HepG2 (cell line): ENCODE measurements at regions not wholly inside any gene's neighbourhood (a gene's known extent, or its start where the extent isn't known, plus 50 kb on each side); places are given as distances from the start of the nearest gene placed in this dataset.

ENCODE experiments used
- ATAC-seq: fragments of 200-7000 bp; cut with Tn5 transposase; 3 replicates; pipeline ENCODE4 v1.9.1; 2020; ENCODE audit warnings: mild to moderate bottlenecking, moderate library complexity
- BruUV-seq: library from RNA; stranded (reverse); fragments of 400-500 nt; replicated peaks from 2 replicates; lab custom pipeline; 2021; lab: Mats Ljungman, UMichigan
- CTCF ChIA-PET: fragments of 300-600 bp; formaldehyde crosslinking; extraction: SDS; loops from one replicate; lab custom pipeline; 2021; ENCODE audit warnings: low total read pairs, inconsistent platforms, low intra/inter-chr PET ratio; lab: Yijun Ruan, JAX
- POLR2A ChIA-PET: fragments of 350-600 bp; sonication (Branson Sonifier 250); formaldehyde crosslinking; loops from one replicate; lab custom pipeline; 2020; ENCODE audit warnings: antibody characterized with exemption, inconsistent platforms; lab: Yijun Ruan, JAX
- DNase-seq: peaks from one replicate; pipeline ENCODE4 v3.0.0-alpha.2; 2015; ENCODE audit warnings: low spot score
- FAIRE-seq: peaks from 3 replicates; lab custom pipeline; 2011; peaks lifted over from hg19 to GRCh38; lab: Jason Lieb, UNC
- H2AFZ ChIP-seq: one replicate; pipeline ENCODE4 v1.6.1; 2011; ENCODE audit warnings: low read length, inconsistent platforms
- H3K27ac ChIP-seq: fragments of 300-600 bp; 3 replicates; pipeline ENCODE4 v1.8.0; 2011; ENCODE audit warnings: mixed run types, mild to moderate bottlenecking, mixed read lengths, low read length, inconsistent platforms; ENCODE audit not compliant: insufficient read depth; ENCODE audit errors: extremely low read length
- H3K27me3 ChIP-seq, 2 experiments: fragments of 200-600 bp in 1 of 2; 2 replicates in 1 of 2; 3 replicates in 1 of 2; pipeline versions ENCODE4 v1.6.0 to v1.8.0; 2011; ENCODE audit warnings: low read length in 2 of 2, mild to moderate bottlenecking in 2 of 2, moderate library complexity in 2 of 2, inconsistent platforms in 1 of 2; ENCODE audit not compliant: insufficient read depth in 2 of 2, control insufficient read depth in 1 of 2
- H3K36me3 ChIP-seq, 2 experiments: fragments of 200-600 bp in 1 of 2; replicated peaks in 1 of 2; 2 replicates in 1 of 2; 3 replicates in 1 of 2; pipeline versions ENCODE4 v1.5.1 to v1.8.0; 2011; ENCODE audit warnings: low read length in 2 of 2, inconsistent platforms in 1 of 2; ENCODE audit not compliant: insufficient read depth in 2 of 2, control insufficient read depth in 1 of 2
- H3K4me1 ChIP-seq: 2 replicates; pipeline ENCODE4 v1.5.1; 2012; ENCODE audit warnings: low read length, inconsistent platforms; ENCODE audit not compliant: insufficient read depth
- H3K4me2 ChIP-seq: 2 replicates; pipeline ENCODE4 v1.6.0; 2011; ENCODE audit warnings: low read depth, low read length, inconsistent platforms
- H3K4me3 ChIP-seq, 3 experiments: fragments of 200-600 bp in 1 of 3; sonication (generic), shearing (Covaris generic) in 1 of 3; replicated peaks in 1 of 3; 2 replicates each; pipeline ENCODE4 v1.5.1; 2011 to 2016; ENCODE audit warnings: low read length in 3 of 3, inconsistent platforms in 2 of 3, low read depth in 2 of 3, mild to moderate bottlenecking in 2 of 3, control low read depth in 1 of 3, mixed read lengths in 1 of 3; ENCODE audit not compliant: insufficient read depth in 1 of 3
- H3K79me2 ChIP-seq: one replicate; pipeline ENCODE4 v1.6.1; 2011; ENCODE audit warnings: low read length, inconsistent platforms; ENCODE audit not compliant: insufficient read depth
- H3K9ac ChIP-seq: 2 replicates; pipeline ENCODE4 v1.6.0; 2011; ENCODE audit warnings: mild to moderate bottlenecking, low read depth, low read length, inconsistent platforms; ENCODE audit not compliant: insufficient read depth
- H3K9me3 ChIP-seq: 2 replicates; pipeline ENCODE4 v1.5.1; 2012; ENCODE audit warnings: mild to moderate bottlenecking, low read length
- H4K20me1 ChIP-seq: 2 replicates; pipeline ENCODE4 v1.6.0; 2011; ENCODE audit warnings: inconsistent platforms, mild to moderate bottlenecking, low read length, moderate library complexity; ENCODE audit not compliant: insufficient read depth
- ATAD3A ChIP-seq: sonication (generic); formaldehyde crosslinking; IDR thresholded peaks from 2 replicates; pipeline ENCODE4 v1.4.0; 2020; ENCODE audit warnings: missing genetic modification reagents
- MAZ ChIP-seq, 2 experiments: sonication (generic) in 1 of 2; formaldehyde crosslinking in 1 of 2; IDR thresholded peaks; 2 replicates each; pipeline versions ENCODE4 v1.5.0 to v1.6.1; 2012 to 2020; ENCODE audit warnings: low read depth in 2 of 2, mild to moderate bottlenecking in 2 of 2, borderline replicate concordance in 1 of 2, improper control_type of control experiment in 1 of 2, low read length in 1 of 2, missing genetic modification reagents in 1 of 2, moderate library complexity in 1 of 2
- MIXL1 ChIP-seq: IDR thresholded peaks from 2 replicates; pipeline ENCODE4 v1.6.1; 2016
- PCBP1 ChIP-seq: fragments of 200-400 bp; formaldehyde crosslinking; IDR thresholded peaks from 2 replicates; pipeline ENCODE4 v1.6.1; 2017; ENCODE audit warnings: mild to moderate bottlenecking, low read depth, low read length, borderline replicate concordance
- PCBP2 ChIP-seq: fragments of 200-400 bp; formaldehyde crosslinking; optimal IDR thresholded peaks from 2 replicates; pipeline ENCODE3; 2018; ENCODE audit warnings: low read length, low read depth; ENCODE audit not compliant: poor library complexity, severe bottlenecking
- WGBS: methylation state at CpG from one replicate; pipeline ENCODE4 v1.1.6; 2017; ENCODE audit warnings: low lambda C conversion rate; 5-methylcytosine and 5-hydroxymethylcytosine counted together
- in situ Hi-C: cut with HindIII; loops from 2 replicates; pipeline ENCODE4 v1.10.0; 2017; ENCODE audit warnings: low pct_unique_long_range_greater_than_20kb; ENCODE audit not compliant: extremely low pct_ligation_motif_present
- intact Hi-C: fragments of 100-400 bp; cut with micrococcal nuclease; formaldehyde crosslinking; loops from one replicate; pipeline ENCODE4 v1.10.0; 2022; ENCODE audit not compliant: unreplicated experiment
- TF ChIP-seq, protein P1 (sequence below): IDR thresholded peaks from 2 replicates; pipeline ENCODE4 v1.6.1; 2016; ENCODE audit warnings: low read depth, missing genetic modification reagents, missing compliant biosample characterization
- TF ChIP-seq, protein P2 (sequence below): IDR thresholded peaks from 2 replicates; pipeline ENCODE4 v1.6.1; 2012; ENCODE audit warnings: inconsistent platforms

DNA sequence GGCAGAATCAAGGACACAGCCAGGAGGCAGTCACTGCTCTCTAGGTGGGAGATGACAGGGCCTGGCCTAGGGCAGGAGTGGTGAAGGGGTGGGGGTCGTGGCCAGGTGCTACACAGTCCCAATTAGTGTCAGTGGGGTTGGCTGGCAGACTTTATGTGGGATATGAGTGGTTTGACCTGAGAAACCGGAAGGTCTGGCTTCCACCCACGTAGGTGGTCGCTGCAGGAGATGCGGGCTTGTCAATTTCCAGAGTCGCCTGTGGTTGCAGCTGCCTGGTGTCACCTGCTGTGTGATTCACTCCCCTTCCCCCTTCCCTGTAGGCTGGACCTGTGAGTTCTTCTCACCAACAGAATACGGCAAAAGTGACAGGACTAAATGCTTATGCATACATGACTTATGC is 124.3 kb downstream of the KLF6 start:
- no peak for TF ChIP-seq MAZ (IDR thresholded peaks at IDR 0.05; ENCODE audit: borderline replicate concordance, low read depth, low read length)
- no peak for TF ChIP-seq MAZ (CRISPR knock-in tag; IDR thresholded peaks at IDR 0.05; ENCODE audit: low read depth)
- 70% methylated on average over 6 of the region's 7 CpGs for WGBS
- Histone ChIP-seq H3K36me3 (no peaks in the 10 kb centered on the region), H3K4me3 (no peak overlapping the region), H3K79me2 (no peaks in the 10 kb centered on the region), H2AFZ (no peak overlapping the region), H4K20me1 (no peaks in the 10 kb centered on the region), H3K4me2 (no peak overlapping the region), H3K27ac (no peak overlapping the region), H3K9me3 (no peaks in the 10 kb centered on the region), H3K4me1 (peaks cover 6% of the 10 kb centered on the region; the same call in 1 of the 2 replicates), H3K9ac (no peak overlapping the region), H3K27me3 (peaks cover 0 to 18% of the 10 kb centered on the region in 2 experiments; a peak in 1 of 5 replicates)
- no peak for DNase-seq
- intact Hi-C loops (no loop called here), in situ Hi-C loops (no loop called here)
- CTCF ChIA-PET = no interaction called here
- FAIRE-seq = no peak
- BruUV-seq = no TSS peak
- no peak for ATAC-seq
- POLR2A ChIA-PET = no interaction called here

DNA sequence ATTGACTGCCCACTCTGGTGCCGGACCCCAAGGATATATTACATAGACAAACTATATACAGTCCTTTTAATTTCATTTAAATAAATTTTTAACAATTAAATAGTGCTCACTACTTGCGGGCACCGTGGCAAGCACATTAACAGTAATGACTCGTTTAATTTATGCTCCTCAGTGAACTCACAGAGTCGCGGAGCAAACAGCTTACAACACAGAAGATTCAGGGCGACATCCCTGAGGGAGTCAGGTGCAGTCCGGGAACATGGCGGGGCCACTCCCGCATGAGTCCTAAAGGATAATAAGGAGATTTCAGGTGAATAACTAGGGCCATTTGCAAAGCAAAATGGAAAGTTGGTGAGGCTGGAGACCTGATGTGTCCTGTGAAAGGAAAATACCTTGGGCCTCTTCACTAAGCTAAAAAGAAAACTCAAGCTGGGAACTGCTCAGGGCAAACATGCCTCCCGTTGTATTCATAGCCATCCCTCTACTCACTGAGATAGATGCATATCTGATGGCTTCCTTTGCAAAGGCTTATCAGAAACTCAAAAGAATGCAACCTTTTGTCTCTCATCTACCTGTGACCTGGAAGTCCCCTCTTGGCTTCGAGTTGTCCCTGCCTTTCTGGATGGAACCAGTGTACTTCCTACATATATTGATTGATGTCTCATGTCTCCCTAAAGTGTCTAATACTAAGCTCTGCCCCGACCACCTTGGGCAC is 125.6 kb downstream of the KLF6 start:
- DNase-seq = no peak
- Histone ChIP-seq H3K9me3 (no peaks in the 10 kb centered on the region), H3K4me1 (peaks cover 6% of the 10 kb centered on the region; the same call in 1 of the 2 replicates), H3K4me2 (no peak overlapping the region), H3K27me3 (peaks cover 0 to 22% of the 10 kb centered on the region in 2 experiments; a peak in 2 of 5 replicates), H3K4me3 (no peak overlapping the region), H2AFZ (no peak overlapping the region), H3K27ac (no peak overlapping the region), H4K20me1 (no peaks in the 10 kb centered on the region), H3K9ac (no peak overlapping the region), H3K36me3 (no peaks in the 10 kb centered on the region), H3K79me2 (no peaks in the 10 kb centered on the region)
- no peak for ATAC-seq
- ChIA-PET POLR2A (no interaction called here), CTCF (no interaction called here)
- no TSS peak for BruUV-seq
- intact Hi-C loops = no loop called here
- 62% methylated on average over 13 of the region's 13 CpGs for WGBS
- FAIRE-seq = no peak
- in situ Hi-C loops = no loop called here
- TF ChIP-seq ATAD3A (CRISPR knock-in tag) = no peak
- no peak for TF ChIP-seq PCBP1
- no peak for TF ChIP-seq PCBP2
- no peak for TF ChIP-seq MIXL1 (CRISPR knock-in tag)
- TF ChIP-seq, protein P1, sequence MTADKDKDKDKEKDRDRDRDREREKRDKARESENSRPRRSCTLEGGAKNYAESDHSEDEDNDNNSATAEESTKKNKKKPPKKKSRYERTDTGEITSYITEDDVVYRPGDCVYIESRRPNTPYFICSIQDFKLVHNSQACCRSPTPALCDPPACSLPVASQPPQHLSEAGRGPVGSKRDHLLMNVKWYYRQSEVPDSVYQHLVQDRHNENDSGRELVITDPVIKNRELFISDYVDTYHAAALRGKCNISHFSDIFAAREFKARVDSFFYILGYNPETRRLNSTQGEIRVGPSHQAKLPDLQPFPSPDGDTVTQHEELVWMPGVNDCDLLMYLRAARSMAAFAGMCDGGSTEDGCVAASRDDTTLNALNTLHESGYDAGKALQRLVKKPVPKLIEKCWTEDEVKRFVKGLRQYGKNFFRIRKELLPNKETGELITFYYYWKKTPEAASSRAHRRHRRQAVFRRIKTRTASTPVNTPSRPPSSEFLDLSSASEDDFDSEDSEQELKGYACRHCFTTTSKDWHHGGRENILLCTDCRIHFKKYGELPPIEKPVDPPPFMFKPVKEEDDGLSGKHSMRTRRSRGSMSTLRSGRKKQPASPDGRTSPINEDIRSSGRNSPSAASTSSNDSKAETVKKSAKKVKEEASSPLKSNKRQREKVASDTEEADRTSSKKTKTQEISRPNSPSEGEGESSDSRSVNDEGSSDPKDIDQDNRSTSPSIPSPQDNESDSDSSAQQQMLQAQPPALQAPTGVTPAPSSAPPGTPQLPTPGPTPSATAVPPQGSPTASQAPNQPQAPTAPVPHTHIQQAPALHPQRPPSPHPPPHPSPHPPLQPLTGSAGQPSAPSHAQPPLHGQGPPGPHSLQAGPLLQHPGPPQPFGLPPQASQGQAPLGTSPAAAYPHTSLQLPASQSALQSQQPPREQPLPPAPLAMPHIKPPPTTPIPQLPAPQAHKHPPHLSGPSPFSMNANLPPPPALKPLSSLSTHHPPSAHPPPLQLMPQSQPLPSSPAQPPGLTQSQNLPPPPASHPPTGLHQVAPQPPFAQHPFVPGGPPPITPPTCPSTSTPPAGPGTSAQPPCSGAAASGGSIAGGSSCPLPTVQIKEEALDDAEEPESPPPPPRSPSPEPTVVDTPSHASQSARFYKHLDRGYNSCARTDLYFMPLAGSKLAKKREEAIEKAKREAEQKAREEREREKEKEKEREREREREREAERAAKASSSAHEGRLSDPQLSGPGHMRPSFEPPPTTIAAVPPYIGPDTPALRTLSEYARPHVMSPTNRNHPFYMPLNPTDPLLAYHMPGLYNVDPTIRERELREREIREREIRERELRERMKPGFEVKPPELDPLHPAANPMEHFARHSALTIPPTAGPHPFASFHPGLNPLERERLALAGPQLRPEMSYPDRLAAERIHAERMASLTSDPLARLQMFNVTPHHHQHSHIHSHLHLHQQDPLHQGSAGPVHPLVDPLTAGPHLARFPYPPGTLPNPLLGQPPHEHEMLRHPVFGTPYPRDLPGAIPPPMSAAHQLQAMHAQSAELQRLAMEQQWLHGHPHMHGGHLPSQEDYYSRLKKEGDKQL (CRISPR knock-in tag) = no peak
- TF ChIP-seq, protein P2, sequence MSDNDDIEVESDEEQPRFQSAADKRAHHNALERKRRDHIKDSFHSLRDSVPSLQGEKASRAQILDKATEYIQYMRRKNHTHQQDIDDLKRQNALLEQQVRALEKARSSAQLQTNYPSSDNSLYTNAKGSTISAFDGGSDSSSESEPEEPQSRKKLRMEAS = no peak
